Endothelial cell (in vitro differentiated cells): ENCODE measurements at regions not wholly inside any gene's neighbourhood (a gene's known extent, or its start where the extent isn't known, plus 50 kb on each side); places are given as distances from the start of the nearest gene placed in this dataset.

Experiments used
- DNase-seq: peaks from one replicate; pipeline ENCODE4 v3.0.0; 2021; ENCODE audit warnings: low spot score
- H3K27ac Mint-ChIP-seq: one replicate; pipeline ENCODE4 v1.8.0; 2021; ENCODE audit warnings: mixed read lengths, inconsistent platforms; ENCODE audit not compliant: unreplicated experiment
- H3K27me3 Mint-ChIP-seq: one replicate; pipeline ENCODE4 v1.8.0; 2021; ENCODE audit warnings: mild to moderate bottlenecking, moderate library complexity, mixed read lengths, inconsistent platforms; ENCODE audit not compliant: unreplicated experiment
- H3K36me3 Mint-ChIP-seq: one replicate; pipeline ENCODE4 v1.8.0; 2021; ENCODE audit warnings: mild to moderate bottlenecking, low read depth, mixed read lengths, inconsistent platforms; ENCODE audit not compliant: unreplicated experiment
- H3K4me1 Mint-ChIP-seq: one replicate; pipeline ENCODE4 v1.8.0; 2021; ENCODE audit warnings: mild to moderate bottlenecking, mixed read lengths, inconsistent platforms; ENCODE audit not compliant: unreplicated experiment
- H3K4me3 Mint-ChIP-seq: one replicate; pipeline ENCODE4 v1.8.0; 2021; ENCODE audit warnings: mild to moderate bottlenecking, mixed read lengths, inconsistent platforms; ENCODE audit not compliant: unreplicated experiment
- H3K9me3 Mint-ChIP-seq: one replicate; pipeline ENCODE4 v1.8.0; 2021; ENCODE audit warnings: mixed read lengths, inconsistent platforms; ENCODE audit not compliant: unreplicated experiment
- CTCF ChIP-seq: fragments of 200-600 bp; sonication (generic); IDR thresholded peaks from one replicate; pipeline ENCODE4 v1.5.0; 2021; ENCODE audit warnings: antibody characterized with exemption; ENCODE audit not compliant: unreplicated experiment

GRCh38 chr4:83180431-83180968 is 66.0 kb upstream of the PLAC8 start:
- Mint-ChIP-seq H3K27me3 (peaks cover 4% of the 10 kb centered on the region), H3K4me3 (no peak overlapping the region), H3K9me3 (no peaks in the 10 kb centered on the region), H3K36me3 (peaks cover 7% of the 10 kb centered on the region), H3K27ac (no peak overlapping the region), H3K4me1 (no peaks in the 10 kb centered on the region)
- TF ChIP-seq CTCF, result no peak
- DNase-seq, result no peak

- no peak for TF ChIP-seq CTCF
- Mint-ChIP-seq H3K4me3 (no peak overlapping the region), H3K27me3 (peaks cover 4% of the 10 kb centered on the region), H3K9me3 (no peaks in the 10 kb centered on the region), H3K36me3 (peaks cover 7% of the 10 kb centered on the region), H3K27ac (no peak overlapping the region), H3K4me1 (no peaks in the 10 kb centered on the region)
- DNase-seq, result no peak
Measured at GRCh38 chr4:83179205-83179604, 64.7 kb upstream of the PLAC8 start.

GRCh38 chr4:83178029-83178428 is 63.5 kb upstream of the PLAC8 start:
- H3K27ac Mint-ChIP-seq, result no peak overlapping the region
- DNase-seq, result no peak
- peaks cover 7% of the 10 kb centered on the region for H3K36me3 Mint-ChIP-seq
- TF ChIP-seq CTCF, result no peak
- no peak overlapping the region for H3K4me3 Mint-ChIP-seq
- H3K4me1 Mint-ChIP-seq, result no peaks in the 10 kb centered on the region
- no peaks in the 10 kb centered on the region for H3K9me3 Mint-ChIP-seq
- H3K27me3 Mint-ChIP-seq, result peaks cover 1% of the 10 kb centered on the region

DNA sequence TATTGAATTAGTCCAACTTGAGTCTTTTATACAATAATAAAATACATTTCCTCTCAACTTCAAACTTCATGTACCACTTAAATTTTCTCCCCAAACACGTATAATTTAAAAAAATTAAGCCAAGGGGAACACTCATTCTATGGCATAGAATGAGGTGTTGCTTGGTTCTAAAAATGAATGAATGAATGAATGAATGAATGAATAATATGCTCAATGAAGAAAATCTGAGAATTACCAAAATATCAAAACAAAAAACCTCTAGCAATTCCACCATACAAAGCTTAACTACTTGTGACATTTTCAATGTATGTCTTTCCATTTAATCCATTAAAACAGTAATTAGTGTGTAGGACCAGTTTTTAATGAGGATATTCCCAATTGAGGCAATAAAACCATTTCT is 62.7 kb upstream of the PLAC8 start:
- no peak for DNase-seq
- H3K4me3 Mint-ChIP-seq, result no peak overlapping the region
- peaks cover 7% of the 10 kb centered on the region for H3K36me3 Mint-ChIP-seq
- peaks cover 1% of the 10 kb centered on the region for H3K27me3 Mint-ChIP-seq
- no peaks in the 10 kb centered on the region for H3K9me3 Mint-ChIP-seq
- no peak overlapping the region for H3K27ac Mint-ChIP-seq
- no peak for TF ChIP-seq CTCF
- no peaks in the 10 kb centered on the region for H3K4me1 Mint-ChIP-seq

DNA sequence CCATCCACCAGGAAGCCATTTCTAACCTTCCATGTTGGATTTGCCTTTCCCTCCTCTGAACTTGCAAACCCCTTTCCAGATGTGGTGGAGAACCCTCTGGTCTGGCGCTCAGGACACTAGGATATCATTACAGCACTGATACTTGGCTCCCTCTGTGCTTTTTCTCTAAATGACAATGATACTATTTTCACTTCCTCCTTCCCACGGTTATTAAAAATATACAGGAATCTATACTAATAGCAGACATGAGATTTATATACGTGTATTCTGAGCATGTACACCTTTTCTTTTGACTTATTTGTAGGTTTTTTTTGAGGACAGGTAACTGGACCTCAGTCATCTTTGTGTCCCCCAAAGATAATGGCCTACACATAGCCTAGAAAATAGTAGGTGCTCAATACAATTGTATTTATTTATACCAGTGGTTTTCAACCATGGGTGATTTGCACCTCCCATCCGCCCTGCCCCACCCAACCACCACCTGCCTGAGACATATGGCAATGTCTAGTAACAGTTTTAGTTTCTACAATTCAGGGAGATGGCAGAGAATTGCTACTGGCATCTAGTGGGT is 60.4 kb upstream of the PLAC8 start:
- H3K4me1 Mint-ChIP-seq, result peaks cover 6% of the 10 kb centered on the region
- DNase-seq, result no peak
- H3K27me3 Mint-ChIP-seq, result no peaks in the 10 kb centered on the region
- H3K36me3 Mint-ChIP-seq, result peaks cover 5% of the 10 kb centered on the region
- no peaks in the 10 kb centered on the region for H3K9me3 Mint-ChIP-seq
- no peak overlapping the region for H3K27ac Mint-ChIP-seq
- H3K4me3 Mint-ChIP-seq, result no peak overlapping the region
- no peak for TF ChIP-seq CTCF
